ENCODE measurements at regions not wholly inside any gene's neighbourhood (a gene's known extent, or its start where the extent isn't known, plus 50 kb on each side); places are given as distances from the start of the nearest gene placed in this dataset.

GRCh38 chr18:47644896-47645295 is 285.6 kb downstream of the SMAD2 start:
- no peak for TF ChIP-seq CTCF (IDR thresholded peaks at IDR 0.05; ENCODE audit: low read depth, low read length)
- no peak for TF ChIP-seq EZH2phosphoT487 (IDR thresholded peaks at IDR 0.05; ENCODE audit: low read depth)
